Mammary epithelial cell (primary cell): ENCODE measurements at regions not wholly inside any gene's neighbourhood (a gene's known extent, or its start where the extent isn't known, plus 50 kb on each side); places are given as distances from the start of the nearest gene placed in this dataset.

Source experiments
- CTCF ChIP-seq, 2 donors: IDR thresholded peaks in 1 of 2; conservative IDR thresholded peaks in 1 of 2; 2 replicates each; pipeline ENCODE4 v1.5.1; 2011 to 2012; ENCODE audit warnings: inconsistent platforms in 2 of 2, low read length in 2 of 2, mild to moderate bottlenecking in 2 of 2, control low read depth in 1 of 2, low read depth in 1 of 2; ENCODE audit not compliant: insufficient read depth in 1 of 2; ENCODE audit errors: extremely low read depth in 1 of 2
- EZH2 ChIP-seq: IDR thresholded peaks from 2 replicates; pipeline ENCODE4 v1.6.1; 2012; ENCODE audit warnings: low read length, inconsistent platforms, borderline replicate concordance

- TF ChIP-seq CTCF (conservative IDR thresholded peaks at IDR 0.05 in 1 of 2, IDR thresholded peaks at IDR 0.05 in 1 of 2; ENCODE audit: extremely low read depth in 1 of 2, insufficient read depth in 1 of 2, low read depth in 1 of 2, low read length in 2 of 2) (no peak), EZH2 (no peak)
Measured at GRCh38 chr10:83522881-83523386, 616.4 kb upstream of the GHITM start.
